LHCN-M2 (cell line): ENCODE measurements at regions not wholly inside any gene's neighbourhood (a gene's known extent, or its start where the extent isn't known, plus 50 kb on each side); places are given as distances from the start of the nearest gene placed in this dataset.
"Not testable (repeated sequence)": the region's sequence is repeated elsewhere in the genome, so short reads cannot be mapped to it uniquely, and the experiment has no call there.

Experiments
- DNase-seq: peaks from one replicate; pipeline ENCODE4 v3.0.0-alpha.2; 2012; ENCODE audit warnings: low read depth

- no peak for DNase-seq
These were observed 241.6 kb downstream of the SUCLG1 start for GRCh38 chr2:84217456-84217855.

- DNase-seq = no peak
These were observed 244.6 kb downstream of the SUCLG1 start for GRCh38 chr2:84214455-84214854.

- DNase-seq = no peak
These were observed 246.3 kb downstream of the SUCLG1 start for GRCh38 chr2:84212611-84213314.

DNA sequence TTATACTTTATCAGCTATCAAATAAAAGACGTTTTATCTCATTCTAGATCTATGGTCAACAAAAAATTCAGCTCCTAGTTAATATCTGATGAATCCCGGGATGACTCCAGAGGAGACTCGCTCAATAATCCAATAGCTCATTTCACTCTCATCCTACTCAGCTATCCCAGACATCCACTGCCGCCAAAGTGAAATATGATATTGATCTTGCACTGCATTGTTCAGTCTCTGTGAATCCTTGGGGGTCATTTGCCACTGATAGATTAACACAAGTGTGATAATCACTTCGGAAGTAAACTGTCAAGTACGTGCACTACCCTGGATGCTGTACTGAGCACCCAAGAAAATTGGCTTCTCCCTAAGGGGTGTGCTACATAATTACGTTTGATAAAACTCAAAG, 249.1 kb downstream of the SUCLG1 start:
- DNase-seq = no peak

GRCh38 chr2:84204995-84205394, 254.1 kb downstream of the SUCLG1 start:
- no peak for DNase-seq

DNA sequence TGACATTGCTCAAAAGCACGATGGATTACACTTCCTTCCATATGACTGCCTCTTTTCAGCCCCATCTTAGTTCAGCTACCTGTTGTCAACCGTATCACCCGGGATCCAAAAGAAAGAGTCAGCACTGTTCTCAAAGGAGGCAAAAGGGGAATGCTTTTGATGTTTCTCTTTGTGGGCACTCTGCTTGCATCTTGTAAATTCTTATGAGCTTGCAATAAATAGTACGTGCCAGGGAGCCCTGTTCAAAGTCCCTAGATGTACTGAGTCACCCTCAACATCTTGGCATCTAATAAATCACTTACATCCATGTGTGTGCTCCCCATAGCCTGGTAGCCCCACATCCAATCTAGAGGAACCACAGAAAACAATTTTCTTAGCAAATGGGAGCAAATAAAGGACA, 256.9 kb downstream of the SUCLG1 start:
- no peak for DNase-seq

GRCh38 chr2:84201158-84201557, 257.9 kb downstream of the SUCLG1 start:
- no peak for DNase-seq

GRCh38 chr2:84197901-84198300, 261.2 kb downstream of the SUCLG1 start:
- DNase-seq = no peak

DNA sequence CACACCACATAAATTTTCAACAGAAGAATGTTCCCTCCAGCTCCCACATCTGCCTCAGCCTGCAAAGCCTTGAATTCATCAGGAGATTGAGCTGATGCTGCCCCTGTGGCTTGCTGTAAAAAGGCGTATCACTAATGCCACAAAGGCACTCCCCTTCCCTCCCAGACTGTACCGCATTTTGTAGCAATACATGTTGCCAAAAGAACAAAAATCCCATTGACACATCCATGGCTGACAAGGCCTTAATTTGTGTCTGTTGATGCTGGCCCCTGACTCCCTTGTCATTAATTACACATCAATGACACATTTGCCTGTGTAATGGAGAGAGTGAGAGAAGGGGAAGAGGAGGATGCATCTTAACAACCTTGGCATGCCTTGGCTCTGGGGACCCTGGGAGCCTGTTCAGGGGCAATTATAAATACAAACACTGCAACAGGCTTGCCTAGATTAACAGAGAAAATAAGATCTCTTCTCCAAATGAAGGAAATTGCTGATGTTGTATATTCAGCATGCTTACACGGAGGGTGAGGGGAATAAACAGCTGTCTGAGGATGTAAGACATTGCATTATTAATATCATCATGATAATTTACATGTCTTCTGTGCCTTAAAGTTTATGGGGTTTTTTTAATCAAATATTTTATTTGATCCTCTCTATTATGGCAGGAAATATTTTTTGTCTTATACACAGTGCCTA, 264.0 kb downstream of the SUCLG1 start:
- no peak for DNase-seq

GRCh38 chr2:84194181-84194580, 264.9 kb downstream of the SUCLG1 start:
- no peak for DNase-seq

GRCh38 chr2:84187258-84187657, 271.8 kb downstream of the SUCLG1 start:
- no peak for DNase-seq

DNA sequence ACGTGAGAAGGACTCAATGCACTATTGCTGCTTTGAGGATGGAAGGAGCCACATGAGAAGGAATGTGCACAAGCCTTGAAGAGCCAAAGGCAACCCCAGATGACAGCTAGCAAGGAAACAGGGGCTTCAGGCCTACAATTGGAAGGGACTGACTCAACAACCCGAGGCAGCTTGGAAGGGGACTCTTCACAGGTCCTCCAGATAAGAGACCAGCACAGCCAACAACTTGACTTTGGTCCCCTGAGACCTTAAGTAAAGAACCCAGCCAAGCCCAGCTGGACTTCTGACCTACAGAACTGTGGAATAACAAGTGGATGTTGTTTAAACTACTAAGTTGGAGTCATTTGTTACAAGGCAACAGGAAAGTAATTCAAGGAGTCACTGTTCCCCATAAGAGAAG, 277.2 kb downstream of the SUCLG1 start:
- no peak for DNase-seq

DNA sequence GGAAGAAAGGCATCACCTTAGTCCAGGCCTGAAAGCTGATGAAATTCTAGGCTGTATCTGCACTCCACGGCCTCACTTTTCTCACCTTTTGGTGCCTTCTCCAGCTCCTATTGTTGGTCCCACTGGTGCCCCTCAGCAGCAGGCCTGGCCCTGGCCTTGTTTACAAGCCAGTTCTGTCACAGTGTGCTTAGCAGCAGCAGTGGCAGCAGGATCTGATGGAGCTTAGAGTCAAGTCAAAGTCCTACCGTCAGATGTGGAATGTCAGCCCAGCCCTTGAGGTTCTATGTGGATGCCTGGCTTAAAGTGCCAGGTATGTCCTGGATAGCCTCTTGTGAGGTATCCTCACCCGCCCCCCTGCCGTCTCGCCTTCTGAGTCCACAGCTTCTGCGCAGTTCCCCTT, 281.3 kb downstream of the SUCLG1 start:
- no peak for DNase-seq

DNA sequence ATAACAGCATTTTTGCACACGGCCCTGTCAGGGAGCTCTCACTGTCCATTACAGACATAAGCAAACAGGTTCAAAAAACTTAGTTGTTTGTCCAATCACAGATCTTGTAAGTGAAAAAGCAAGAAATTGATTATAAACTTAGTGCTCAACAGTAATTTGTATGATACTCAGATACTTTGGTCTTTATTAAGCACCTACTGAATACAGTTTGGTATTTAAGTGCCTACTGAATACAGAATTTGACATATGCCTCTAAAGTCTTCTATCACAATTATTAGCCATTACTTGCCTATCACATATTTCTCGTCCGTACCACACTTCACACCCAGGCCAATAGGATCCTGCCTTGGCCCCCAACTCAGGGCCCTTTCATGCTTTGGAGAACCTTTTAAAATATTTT, 283.1 kb downstream of the SUCLG1 start:
- no peak for DNase-seq

GRCh38 chr2:84175340-84175739, 283.7 kb downstream of the SUCLG1 start:
- no peak for DNase-seq

GRCh38 chr2:84173041-84173440, 286.0 kb downstream of the SUCLG1 start:
- no peak for DNase-seq

DNA sequence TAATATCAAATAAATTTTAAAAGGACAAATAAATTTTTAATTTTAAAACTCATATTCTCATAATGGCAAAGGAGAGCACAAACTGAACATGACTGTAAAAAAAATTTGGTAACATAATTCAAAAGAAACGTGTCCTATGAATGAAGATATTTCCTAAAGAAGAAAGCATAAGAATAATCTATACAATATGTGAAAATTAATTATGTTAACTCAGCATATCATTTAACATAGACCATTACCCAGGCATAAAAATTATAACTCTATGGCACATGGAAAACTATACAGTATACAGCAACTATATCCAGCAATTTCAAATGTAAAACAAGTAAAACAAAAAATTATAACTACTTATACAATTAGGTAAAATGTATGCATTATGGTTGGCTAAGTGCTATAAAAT, 288.1 kb downstream of the SUCLG1 start:
- DNase-seq = no peak

DNA sequence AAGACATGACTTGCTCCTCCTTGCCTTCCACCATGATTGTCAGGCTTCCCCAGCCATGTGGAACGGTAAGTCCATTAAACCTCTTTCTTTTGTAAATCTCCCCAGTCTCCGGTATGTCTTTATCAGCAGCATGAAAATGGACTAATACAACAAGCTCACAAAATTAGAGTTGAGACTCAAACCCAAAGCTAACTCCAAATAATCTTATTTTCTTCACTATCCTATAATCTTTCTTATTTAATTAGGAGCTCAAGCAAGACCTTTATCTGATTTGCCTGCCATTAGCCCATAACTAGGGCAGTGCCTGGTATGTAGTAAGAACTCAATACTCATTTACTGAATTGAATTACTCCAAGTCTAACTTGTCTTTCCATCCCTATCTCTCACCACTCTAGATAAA, 289.2 kb downstream of the SUCLG1 start:
- no peak for DNase-seq

GRCh38 chr2:84168552-84168951, 290.5 kb downstream of the SUCLG1 start:
- DNase-seq = not testable (repeated sequence)

- no peak for DNase-seq
These were observed 293.8 kb downstream of the SUCLG1 start for GRCh38 chr2:84165256-84165655.

- DNase-seq = no peak
These were observed 298.6 kb downstream of the SUCLG1 start for GRCh38 chr2:84160453-84160852.

DNA sequence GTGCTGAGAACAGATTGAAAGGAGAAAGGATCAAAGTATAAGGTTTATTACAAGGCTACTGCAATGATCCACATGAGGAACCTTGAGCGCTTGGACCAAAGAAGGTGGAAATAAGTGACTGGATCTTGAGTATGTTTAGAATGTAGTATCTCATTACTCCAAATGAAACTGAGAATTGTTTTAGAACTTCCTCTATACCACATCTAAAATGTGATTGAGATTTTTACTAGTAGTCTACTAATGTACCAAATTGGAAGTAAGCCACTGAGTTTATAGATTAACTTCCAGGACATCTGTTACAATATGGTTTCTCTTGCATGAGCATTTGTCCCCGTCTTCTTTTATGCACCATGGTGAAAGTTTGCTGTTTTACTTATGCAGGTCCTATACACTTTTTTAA, 300.5 kb downstream of the SUCLG1 start:
- no peak for DNase-seq

DNA sequence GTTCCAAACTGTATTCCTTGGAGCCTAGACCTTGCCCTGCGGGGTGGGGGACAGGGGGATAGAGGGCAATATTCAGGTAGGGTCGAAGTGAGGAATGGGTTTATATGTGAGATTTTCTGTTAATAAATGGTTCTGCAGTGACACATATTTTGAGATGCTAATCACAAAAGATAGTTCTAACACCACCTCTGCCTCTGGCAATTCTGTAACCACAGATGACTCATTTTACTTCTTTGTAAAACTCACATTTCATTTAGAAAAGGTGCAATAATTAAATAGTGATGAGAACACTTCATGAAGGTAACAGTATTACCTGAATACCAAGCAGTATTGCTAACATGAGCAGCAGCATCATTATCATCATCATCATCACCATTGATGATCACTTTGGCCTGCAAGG, 306.6 kb downstream of the SUCLG1 start:
- DNase-seq = no peak

- no peak for DNase-seq
These were observed 314.7 kb downstream of the SUCLG1 start for GRCh38 chr2:84144345-84144744.
